ENCODE measurements at regions not wholly inside any gene's neighbourhood (a gene's known extent, or its start where the extent isn't known, plus 50 kb on each side); places are given as distances from the start of the nearest gene placed in this dataset.

DNA sequence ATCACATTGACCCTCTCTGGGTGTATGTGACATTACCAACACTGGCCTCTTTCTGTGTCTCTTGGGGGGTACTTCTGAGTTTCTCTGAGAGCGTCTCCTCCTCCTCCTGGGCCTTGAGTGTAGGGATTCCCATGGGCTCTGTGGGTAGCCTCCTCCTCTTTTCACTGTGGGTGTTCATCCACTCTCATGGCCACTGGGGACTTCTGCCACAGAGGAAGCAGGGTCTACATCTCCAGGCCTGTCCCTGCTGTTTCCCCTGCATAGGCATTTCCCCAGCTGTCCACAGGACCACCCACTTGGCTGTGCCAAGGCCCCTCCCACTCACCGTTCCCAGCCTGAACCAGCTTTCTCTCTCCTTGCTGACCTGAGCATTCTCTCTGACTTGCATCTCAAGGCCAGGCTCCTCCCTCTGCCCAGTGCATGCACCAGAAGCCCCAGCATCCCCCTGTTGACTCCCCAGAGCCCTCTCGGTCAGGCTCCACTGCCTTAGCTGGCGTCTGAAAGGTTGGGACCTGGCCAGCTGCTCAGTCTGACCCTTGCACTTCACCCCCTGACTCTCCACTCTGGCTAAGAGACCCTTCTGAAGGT lies 487.6 kb downstream of the GLRX3 start:
- DNase-seq (ENCODE audit: low read depth), result no peak

DNA sequence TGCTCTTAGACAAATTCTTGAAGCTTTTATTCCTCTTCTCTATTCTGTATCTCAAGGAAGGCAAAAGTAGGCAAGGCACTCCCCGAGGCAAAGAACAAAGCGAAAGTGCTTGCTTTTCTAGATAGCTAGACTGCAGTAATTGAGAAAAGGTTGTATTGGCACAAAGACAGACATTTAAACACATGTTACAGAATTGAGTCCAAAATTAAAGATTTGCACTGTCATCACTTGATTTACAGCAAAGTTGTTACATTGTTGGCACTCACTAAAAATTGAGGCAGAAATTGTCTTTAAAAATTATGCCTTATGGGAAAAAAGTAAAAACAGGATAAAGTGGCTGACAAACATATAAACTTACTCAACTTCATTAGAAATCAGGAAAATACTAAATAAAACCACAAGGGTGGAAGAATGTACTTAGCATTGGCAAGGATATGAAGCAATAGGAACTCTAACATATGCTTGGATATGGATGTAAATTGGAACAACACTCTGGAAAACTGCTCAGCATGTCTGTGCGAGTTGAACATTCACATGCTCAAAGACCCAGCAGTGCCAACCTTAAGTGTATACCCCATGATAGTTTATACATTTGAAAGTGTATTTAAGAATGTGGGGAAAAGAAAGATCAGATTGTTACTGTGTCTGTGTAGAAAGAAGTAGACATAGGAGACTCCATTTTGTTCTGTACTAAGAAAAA lies 491.3 kb downstream of the GLRX3 start:
- no peak for DNase-seq (ENCODE audit: low read depth)

GRCh38 chr10:130630135-130630534 lies 493.9 kb downstream of the GLRX3 start:
- DNase-seq (ENCODE audit: low read depth), result no peak

DNA sequence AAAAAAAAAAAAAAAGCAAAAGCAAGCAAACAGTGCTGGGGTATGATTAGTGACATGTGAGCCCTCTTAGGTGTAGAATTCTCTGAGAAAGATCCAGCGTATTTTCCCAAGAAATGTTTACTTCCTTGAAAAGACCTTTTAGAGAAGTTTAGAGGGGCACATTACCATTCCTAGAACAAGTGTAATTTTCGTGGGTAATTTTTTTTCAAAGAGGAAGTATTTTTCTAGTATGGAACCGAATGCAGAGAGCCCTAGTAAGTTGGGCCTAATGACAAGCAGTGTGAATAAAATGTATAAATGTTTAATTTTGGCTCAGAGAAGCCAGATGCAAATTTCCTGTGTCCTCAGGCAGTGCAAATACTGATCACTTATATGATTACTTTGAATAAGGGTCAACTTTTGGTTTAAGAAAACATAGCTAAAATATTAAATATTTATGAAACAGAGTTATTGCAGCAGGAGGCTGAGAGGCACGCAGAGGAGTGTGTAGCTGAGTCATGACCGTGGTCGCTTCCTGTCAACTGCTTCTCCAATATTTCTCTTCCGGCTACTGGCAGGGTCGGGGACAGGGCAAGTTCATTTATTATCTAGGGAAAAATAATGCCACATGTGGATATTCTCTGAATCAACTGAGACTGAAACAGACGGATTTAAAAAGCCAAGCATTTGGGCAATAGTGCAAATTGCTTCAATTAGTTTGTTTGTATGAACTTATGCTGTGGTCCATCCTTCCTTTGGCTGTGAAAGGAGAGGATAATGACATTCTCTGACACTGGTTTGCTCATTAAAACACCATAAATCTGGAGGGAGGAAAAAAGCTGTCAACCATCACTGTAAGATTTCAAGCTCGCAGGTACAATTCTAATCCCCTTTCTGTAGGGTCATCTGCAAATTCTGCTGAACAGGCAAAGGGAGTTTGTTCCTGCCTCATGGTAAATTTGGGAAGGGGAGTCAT lies 495.2 kb downstream of the GLRX3 start:
- DNase-seq (ENCODE audit: low read depth), result no peak

DNA sequence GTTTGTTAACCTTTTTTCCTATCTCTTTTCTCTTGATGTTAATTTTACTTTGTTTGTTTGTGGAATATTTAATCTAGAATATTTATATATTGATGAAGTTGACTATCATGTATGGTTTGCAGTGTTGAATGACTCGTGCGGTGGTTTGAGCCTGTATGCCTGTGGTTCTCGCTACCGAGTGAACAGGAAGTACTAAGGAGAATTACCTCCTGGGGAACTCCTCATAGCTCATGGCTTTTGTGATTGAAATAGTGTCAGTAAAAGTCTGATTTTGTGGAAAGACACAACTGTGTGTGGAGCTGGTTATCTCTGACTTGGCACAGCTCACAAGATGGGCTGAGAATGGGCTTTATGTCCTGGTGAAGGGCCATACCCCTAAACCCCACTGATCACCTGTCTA lies 498.6 kb downstream of the GLRX3 start:
- DNase-seq (ENCODE audit: low read depth), result no peak

DNA sequence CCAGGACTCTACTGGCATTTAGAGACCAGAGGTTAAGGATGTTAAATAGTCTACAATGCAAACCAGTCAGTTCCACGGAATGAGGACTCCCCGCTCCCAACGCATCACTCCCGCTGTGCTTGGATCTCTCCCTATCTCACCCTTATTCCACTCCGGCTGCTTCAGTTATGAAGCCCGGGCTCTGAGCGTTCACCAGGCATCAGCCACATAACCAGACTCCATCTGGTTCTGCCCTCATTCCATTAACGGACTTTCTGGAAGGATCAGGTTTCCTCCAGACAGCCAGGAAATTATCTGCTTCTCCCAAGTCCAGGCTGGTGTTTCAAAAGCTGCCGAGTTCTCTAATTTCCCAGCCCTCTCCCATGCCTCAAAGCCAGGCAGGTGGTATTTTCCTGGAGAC lies 499.3 kb downstream of the GLRX3 start:
- no peak for DNase-seq (ENCODE audit: low read depth)

DNA sequence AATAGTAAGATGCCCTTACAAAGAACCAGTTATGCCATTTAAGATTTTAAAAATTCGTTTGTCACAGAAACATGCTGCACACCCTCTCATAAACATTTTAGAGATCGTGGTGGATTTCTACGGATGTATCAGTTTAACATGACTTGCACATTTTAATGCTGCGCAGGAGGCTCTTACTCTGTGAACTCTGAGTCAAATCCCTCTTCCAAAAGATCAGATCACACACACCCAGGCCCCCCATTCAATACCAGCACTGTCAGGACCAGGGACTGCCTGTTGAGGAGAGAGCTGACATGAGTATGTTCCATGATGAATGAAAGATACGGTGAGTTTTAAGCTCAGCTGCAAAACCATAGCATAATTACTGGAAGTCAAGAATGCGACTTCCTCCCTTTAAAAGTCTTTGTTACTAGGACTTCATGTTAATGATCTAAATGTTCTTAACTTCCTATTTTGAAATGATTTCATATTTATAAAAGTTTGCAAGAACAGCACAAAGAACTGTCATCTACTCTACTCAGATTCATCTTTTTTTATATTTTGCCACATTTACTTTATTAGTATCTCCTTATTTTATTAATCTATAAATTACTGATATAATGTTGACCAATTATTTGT lies 500.2 kb downstream of the GLRX3 start:
- DNase-seq (ENCODE audit: low read depth), result no peak

DNA sequence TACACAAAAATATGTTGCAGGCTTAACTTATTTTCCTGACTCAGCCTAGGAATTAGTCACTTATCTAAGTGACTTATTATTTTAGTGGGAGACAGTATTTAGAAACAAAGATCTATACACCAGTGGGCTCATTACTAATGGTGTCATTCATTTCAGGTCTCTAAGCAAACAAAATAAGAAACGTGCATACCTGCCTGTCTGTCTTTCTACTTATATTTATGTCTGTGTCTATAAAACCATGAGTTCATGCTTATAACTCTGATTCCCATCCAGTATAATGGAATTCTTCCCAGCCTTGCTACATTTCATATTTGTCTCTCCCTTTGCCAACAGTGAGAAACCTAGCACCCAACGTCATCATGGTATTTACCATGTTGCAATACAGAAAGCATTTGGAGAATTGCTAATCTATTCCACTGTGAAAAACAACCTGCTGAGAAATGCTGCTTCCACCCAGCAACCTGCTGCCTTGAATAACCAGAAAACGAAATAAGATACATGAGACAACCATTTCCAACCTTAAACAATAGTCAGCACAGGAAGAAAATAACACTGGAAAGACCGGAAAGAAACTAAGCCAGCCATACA lies 501.0 kb downstream of the GLRX3 start:
- no peak for DNase-seq (ENCODE audit: low read depth)

GRCh38 chr10:130638991-130639390 lies 502.8 kb downstream of the GLRX3 start:
- DNase-seq (ENCODE audit: low read depth), result no peak

GRCh38 chr10:130642926-130643325 lies 506.7 kb downstream of the GLRX3 start:
- DNase-seq (ENCODE audit: low read depth), result no peak

GRCh38 chr10:130647341-130647740 lies 511.1 kb downstream of the GLRX3 start:
- DNase-seq (ENCODE audit: low read depth), result no peak

DNA sequence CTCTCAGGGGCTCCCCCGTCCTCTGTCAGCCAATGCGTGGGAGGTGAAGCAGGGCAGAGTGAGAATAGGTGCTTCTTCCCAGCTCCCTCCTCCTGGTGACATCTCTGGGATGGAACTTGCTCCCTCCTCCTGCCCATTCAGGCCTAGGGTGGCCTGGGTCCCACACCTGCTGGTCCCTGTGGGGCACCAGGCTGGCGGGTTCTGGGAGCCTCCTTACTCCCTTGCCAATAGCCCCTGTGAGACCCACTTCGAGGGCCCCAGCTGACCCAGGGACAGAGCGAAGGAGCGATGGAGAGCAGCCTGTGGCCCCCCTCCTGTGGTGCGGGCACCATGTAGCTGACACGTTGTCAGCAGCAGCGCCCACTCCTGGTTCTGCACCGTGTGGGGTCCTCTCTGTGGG lies 512.6 kb downstream of the GLRX3 start:
- no peak for DNase-seq (ENCODE audit: low read depth)

GRCh38 chr10:130652544-130652943 lies 516.4 kb downstream of the GLRX3 start:
- no peak for DNase-seq (ENCODE audit: low read depth)

DNA sequence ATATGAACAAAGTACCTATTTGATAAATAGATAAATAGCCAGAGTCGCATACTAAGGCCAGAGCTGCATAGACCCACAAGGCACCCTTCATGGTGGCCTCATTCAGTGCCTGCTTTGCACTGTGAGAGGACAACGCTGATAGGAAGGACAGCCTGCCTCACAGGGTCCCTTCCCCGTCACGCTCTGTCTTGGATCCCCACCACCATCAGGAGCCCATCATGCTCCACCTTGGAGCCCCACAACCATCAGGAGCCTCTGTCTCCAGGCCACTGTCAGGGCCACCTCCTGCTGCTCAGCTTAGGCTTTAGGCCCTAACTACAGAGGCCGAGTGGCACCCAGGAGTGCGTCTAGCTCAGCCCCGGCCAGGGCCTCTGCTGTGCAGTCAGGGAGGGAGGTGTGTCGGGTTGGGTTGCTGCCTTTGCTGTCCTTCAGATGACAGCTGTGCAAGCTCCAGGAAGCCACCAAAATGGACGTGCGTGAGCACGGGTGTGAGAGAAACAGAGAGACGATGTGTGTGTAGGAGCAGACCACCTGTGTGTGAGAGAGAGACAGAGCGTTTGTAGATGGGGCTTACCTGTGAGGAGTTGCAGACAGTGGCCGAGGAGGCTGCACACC lies 516.9 kb downstream of the GLRX3 start:
- DNase-seq (ENCODE audit: low read depth), result no peak

GRCh38 chr10:130654726-130655125 lies 518.5 kb downstream of the GLRX3 start:
- DNase-seq (ENCODE audit: low read depth), result no peak

GRCh38 chr10:130655313-130656186 lies 519.4 kb downstream of the GLRX3 start:
- DNase-seq (ENCODE audit: low read depth), result no peak

DNA sequence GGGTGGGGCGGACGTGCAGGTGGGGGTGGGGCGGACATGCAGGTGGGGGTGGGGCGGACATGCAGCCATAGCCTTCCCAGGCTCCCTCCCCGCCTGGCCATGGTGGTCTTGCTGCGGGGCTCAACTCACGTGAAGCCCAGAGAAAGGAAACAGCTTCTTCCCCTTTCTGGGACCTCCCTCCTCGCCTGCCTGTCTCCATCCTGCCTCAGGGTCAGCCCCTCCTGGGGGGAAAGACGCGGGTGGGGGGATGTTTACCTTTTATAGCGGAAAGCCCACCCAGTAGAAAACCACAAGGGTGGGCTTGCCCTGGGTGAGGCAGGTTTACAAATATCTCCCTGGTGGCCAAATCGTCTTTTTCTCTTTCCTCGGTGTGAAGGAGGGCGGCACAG lies 520.0 kb downstream of the GLRX3 start:
- no peak for DNase-seq (ENCODE audit: low read depth)

GRCh38 chr10:130656582-130657133 lies 520.5 kb downstream of the GLRX3 start:
- DNase-seq (ENCODE audit: low read depth), result no peak

GRCh38 chr10:130658687-130659290 lies 522.6 kb downstream of the GLRX3 start:
- no peak for DNase-seq (ENCODE audit: low read depth)

- DNase-seq (ENCODE audit: low read depth), result no peak
Measured at GRCh38 chr10:130659528-130659927, 523.3 kb downstream of the GLRX3 start.

Data from amniotic epithelial cell (primary cell).